A673 (cell line): ENCODE measurements at regions not wholly inside any gene's neighbourhood (a gene's known extent, or its start where the extent isn't known, plus 50 kb on each side); places are given as distances from the start of the nearest gene placed in this dataset.
"Not testable (repeated sequence)": the region's sequence is repeated elsewhere in the genome, so short reads cannot be mapped to it uniquely, and the experiment has no call there.

Experiments
- BruUV-seq: library from RNA; stranded (reverse); fragments of 400-500 nt; replicated peaks from 2 replicates; lab custom pipeline; 2021; lab: Mats Ljungman, UMichigan
- CTCF ChIA-PET: fragments of 300-600 bp; sonication (Branson Sonifier 250); formaldehyde crosslinking; loops from one replicate; lab custom pipeline; 2022; ENCODE audit warnings: antibody characterized with exemption; lab: Charles Lee
- POLR2A ChIA-PET: fragments of 300-600 bp; sonication (Branson Sonifier 250); formaldehyde crosslinking; loops from one replicate; lab custom pipeline; 2022; ENCODE audit warnings: antibody characterized with exemption; ENCODE audit not compliant: low non-redundant PET; lab: Charles Lee
- DNase-seq: peaks from one replicate; pipeline ENCODE4 v3.0.0-alpha.2; 2015; ENCODE audit warnings: low spot score
- H3K27ac ChIP-seq: fragments of 200-600 bp; sonication (generic); 2 replicates; pipeline ENCODE4 v1.5.1; 2016; ENCODE audit warnings: mixed run types, low read depth, mild to moderate bottlenecking, mixed read lengths, antibody characterized with exemption, low read length; ENCODE audit not compliant: poor library complexity, severe bottlenecking
- H3K27me3 ChIP-seq: fragments of 200-600 bp; sonication (generic); replicated peaks from 2 replicates; pipeline ENCODE4 v1.6.1; 2017; ENCODE audit warnings: mixed run types, low read depth, mild to moderate bottlenecking, mixed read lengths, antibody characterized with exemption, low read length; ENCODE audit not compliant: insufficient read depth, poor library complexity
- H3K36me3 ChIP-seq: fragments of 200-600 bp; sonication (generic); 2 replicates; pipeline ENCODE4 v1.6.1; 2016; ENCODE audit warnings: mixed run types, mild to moderate bottlenecking, mixed read lengths, antibody characterized with exemption, low read length; ENCODE audit not compliant: insufficient read depth, poor library complexity, severe bottlenecking
- H3K4me1 ChIP-seq: fragments of 200-600 bp; sonication (generic); 2 replicates; pipeline ENCODE4 v1.6.1; 2017; ENCODE audit warnings: mixed run types, mild to moderate bottlenecking, mixed read lengths, antibody characterized with exemption, low read length; ENCODE audit not compliant: insufficient read depth, poor library complexity, severe bottlenecking
- H3K4me3 ChIP-seq: fragments of 200-600 bp; sonication (generic); 2 replicates; pipeline ENCODE4 v1.5.1; 2016; ENCODE audit warnings: low read depth, mixed run types, mild to moderate bottlenecking, mixed read lengths, low read length; ENCODE audit not compliant: poor library complexity, severe bottlenecking
- H3K9me3 ChIP-seq: fragments of 200-600 bp; sonication (generic); 2 replicates; pipeline ENCODE4 v1.6.1; 2016; ENCODE audit warnings: mixed run types, low read depth, mild to moderate bottlenecking, mixed read lengths, antibody characterized with exemption, low read length; ENCODE audit not compliant: poor library complexity, severe bottlenecking
- CTCF ChIP-seq: fragments of 300-800, 200-600 bp; sonication (generic); conservative IDR thresholded peaks from 2 replicates; pipeline ENCODE4 v1.5.1; 2017; ENCODE audit warnings: low read depth, mild to moderate bottlenecking, antibody characterized with exemption, low read length, moderate library complexity, mixed read lengths
- EZH2 ChIP-seq: fragments of 200-600 bp; sonication (generic); IDR thresholded peaks from 2 replicates; pipeline ENCODE4 v1.6.1; 2017; ENCODE audit warnings: borderline replicate concordance, low read depth, mild to moderate bottlenecking, mixed read lengths, antibody characterized with exemption, low read length; ENCODE audit not compliant: poor library complexity, severe bottlenecking
- intact Hi-C: fragments of 100-400 bp; cut with micrococcal nuclease; formaldehyde crosslinking; loops from one replicate; pipeline ENCODE4 v1.10.0; 2022; ENCODE audit not compliant: unreplicated experiment

GRCh38 chr10:83764666-83765065, 374.6 kb upstream of the GHITM start:
- no peak for DNase-seq
- no TSS peak for BruUV-seq
- Histone ChIP-seq H3K27me3 (no peaks in the 10 kb centered on the region), H3K4me3 (no peak overlapping the region), H3K9me3 (peaks cover 12% of the 10 kb centered on the region), H3K4me1 (no peaks in the 10 kb centered on the region), H3K36me3 (no peaks in the 10 kb centered on the region), H3K27ac (no peak overlapping the region)
- TF ChIP-seq EZH2 (no peak), CTCF (no peak)
- intact Hi-C loops = no loop called here
- POLR2A ChIA-PET = no interaction called here
- CTCF ChIA-PET = no interaction called here

DNA sequence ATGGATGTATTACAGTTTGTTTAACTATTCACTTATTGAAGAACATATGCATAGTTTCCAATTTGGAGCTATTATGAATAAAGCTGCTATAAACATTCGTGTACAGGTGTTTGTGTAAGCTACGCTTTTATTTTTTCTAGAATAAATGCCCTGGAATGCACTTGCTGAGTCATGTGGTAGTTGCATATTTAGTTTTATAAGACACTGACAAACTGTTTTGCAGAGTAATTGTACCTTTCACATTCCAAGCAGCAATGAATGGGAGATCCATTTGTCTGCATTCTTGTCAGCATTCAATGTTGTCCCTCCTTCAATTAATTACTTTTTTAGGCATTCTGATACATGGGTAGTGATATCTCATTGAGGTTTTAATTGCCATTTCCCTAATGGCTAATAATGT, 373.6 kb upstream of the GHITM start:
- CTCF ChIA-PET = no interaction called here
- no peaks in the 10 kb centered on the region for H3K4me1 ChIP-seq
- no peak overlapping the region for H3K4me3 ChIP-seq
- BruUV-seq = no TSS peak
- no peaks in the 10 kb centered on the region for H3K27me3 ChIP-seq
- intact Hi-C loops = no loop called here
- H3K9me3 ChIP-seq = peaks cover 12% of the 10 kb centered on the region
- no peak overlapping the region for H3K27ac ChIP-seq
- TF ChIP-seq EZH2 (no peak), CTCF (no peak)
- DNase-seq = no peak
- no peaks in the 10 kb centered on the region for H3K36me3 ChIP-seq
- POLR2A ChIA-PET = no interaction called here

DNA sequence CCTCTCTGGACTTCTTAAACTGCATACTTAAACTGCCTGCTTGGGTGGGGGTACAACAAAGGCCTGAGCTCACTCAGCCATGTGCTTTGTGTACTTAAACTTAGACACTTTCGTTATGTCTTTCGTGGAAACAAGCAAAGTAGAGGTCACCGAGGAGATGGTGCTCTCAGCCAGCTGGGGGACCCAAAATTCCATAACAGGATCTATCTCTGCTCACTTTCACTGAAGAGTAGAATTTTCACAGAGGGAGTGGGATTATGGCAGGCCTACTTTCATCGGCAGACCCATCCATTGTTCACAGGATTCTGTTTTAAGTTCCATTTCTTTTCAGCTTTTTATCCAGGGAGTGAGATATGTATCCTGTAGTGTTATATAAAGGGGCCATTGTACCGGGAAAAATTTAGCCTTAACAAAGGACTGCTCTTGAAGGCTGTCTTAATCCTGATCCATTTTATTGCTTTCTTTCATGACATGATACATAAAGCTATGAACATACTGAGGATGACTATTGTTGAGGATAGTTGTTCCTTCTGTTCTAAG, 370.0 kb upstream of the GHITM start:
- Histone ChIP-seq H3K27me3 (no peaks in the 10 kb centered on the region), H3K4me3 (no peak overlapping the region), H3K9me3 (peaks cover 9% of the 10 kb centered on the region), H3K4me1 (no peaks in the 10 kb centered on the region), H3K27ac (no peak overlapping the region), H3K36me3 (no peaks in the 10 kb centered on the region)
- no peak for TF ChIP-seq CTCF
- POLR2A ChIA-PET = no interaction called here
- CTCF ChIA-PET = no interaction called here
- intact Hi-C loops = no loop called here
- DNase-seq = no peak
- no TSS peak for BruUV-seq

DNA sequence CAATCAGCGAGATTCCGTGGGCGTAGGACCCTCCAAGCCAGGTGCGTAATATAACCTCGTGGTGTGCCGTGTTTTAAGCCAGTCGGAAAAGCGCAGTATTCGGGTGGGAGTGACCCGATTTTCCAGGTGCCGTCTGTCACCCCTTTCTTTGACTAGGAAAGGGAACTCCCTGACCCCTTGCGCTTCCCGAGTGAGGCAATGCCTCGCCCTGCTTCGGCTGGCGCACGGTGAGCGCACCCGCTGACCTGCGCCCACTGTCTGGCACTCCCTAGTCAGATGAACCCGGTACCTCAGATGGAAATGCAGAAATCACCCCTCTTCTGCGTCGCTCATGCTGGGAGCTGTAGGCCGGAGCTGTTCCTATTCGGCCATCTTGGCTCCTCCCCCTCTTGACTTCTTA, 352.6 kb upstream of the GHITM start:
- H3K4me1 ChIP-seq, POLR2A ChIA-PET, H3K27ac ChIP-seq, H3K4me3 ChIP-seq, H3K27me3 ChIP-seq, CTCF ChIA-PET, intact Hi-C loops, H3K36me3 ChIP-seq, BruUV-seq, DNase-seq: not testable (repeated sequence)
- peaks cover 20% of the 10 kb centered on the region for H3K9me3 ChIP-seq
